ENCODE measurements at regions not wholly inside any gene's neighbourhood (a gene's known extent, or its start where the extent isn't known, plus 50 kb on each side); places are given as distances from the start of the nearest gene placed in this dataset.
"Not testable (repeated sequence)": the region's sequence is repeated elsewhere in the genome, so short reads cannot be mapped to it uniquely, and the experiment has no call there.

DNA sequence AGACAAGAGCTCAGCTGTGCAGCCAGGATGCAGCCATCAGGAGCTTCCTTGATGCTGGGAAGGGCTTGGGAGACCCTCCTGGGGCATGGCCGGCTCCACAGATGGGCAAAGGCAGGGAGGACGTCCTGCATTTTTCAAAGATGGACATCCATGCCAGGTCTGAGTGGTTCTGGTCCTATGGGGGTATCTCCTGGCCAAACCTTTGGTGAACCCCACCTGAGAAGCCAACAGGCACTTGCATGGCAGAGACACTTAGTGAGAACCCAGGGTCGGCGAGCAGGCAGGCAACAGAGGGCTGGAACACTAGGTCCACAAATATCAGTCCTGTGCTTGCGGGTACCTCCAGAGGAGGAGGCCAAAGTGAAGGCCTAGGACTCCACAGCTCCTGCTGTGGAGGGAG is 70.0 kb downstream of the KCTD15 start:
- no peak for DNase-seq

DNA sequence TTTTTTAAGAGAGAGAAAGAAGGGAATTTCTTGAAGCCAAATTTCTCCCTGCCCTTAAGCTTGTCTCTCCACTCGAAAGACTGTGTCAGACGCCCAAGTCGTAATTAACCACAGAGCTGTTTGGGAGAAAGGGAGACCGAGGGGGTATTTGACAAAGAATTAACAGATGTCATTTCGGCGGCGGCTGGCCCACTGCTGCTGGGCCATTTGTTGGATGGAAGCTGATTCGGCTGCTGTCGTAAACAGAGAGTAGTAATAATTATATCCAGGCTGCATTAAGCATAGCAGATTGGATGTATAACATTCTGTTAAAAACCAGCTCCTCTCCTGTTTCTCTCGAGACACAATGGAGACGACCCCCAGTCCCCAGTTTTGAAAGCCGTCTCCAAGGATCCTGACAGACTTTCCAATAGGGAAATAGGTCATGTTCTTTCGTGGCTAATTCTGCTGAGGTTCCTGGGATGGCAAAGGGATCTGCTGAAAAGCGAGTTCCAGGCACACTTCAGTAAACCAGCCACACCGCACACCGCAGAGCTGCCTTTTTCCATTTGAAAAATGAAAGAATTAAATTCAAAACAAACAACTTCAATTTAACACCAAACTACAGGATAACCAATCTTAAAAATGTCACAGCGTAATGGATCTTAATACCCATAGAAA is 71.5 kb downstream of the KCTD15 start:
- DNase-seq = no peak

DNA sequence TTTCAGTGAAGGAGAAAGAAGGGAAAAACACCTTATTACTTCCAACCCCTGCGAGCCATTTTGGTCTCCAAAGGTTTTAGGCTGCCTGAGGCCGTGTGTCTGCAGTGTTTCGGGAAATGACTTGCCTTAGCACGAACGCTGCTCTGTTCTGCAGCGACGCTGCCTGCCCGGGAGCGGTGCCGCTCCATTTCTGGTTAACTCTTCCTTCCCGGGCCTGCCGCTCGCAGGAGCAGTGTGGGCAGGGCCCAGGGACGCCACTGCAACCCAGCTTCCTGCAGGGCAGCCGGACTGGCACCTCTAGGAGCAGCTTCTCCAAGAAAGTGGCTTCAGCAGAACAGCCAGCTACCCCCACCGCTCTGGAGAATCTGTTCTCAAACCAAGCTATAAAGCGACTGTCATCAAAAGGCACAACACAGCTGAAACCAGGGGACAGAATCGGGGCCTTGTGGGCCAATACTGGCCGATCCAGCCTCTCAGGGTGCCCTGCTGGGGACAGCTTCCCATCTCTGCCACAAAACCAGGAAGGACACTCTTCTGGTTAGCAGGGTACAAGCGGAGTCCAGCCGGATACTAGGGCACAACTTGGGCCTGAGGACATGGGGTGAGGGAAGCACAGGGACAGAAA is 72.2 kb downstream of the KCTD15 start:
- no peak for DNase-seq

DNA sequence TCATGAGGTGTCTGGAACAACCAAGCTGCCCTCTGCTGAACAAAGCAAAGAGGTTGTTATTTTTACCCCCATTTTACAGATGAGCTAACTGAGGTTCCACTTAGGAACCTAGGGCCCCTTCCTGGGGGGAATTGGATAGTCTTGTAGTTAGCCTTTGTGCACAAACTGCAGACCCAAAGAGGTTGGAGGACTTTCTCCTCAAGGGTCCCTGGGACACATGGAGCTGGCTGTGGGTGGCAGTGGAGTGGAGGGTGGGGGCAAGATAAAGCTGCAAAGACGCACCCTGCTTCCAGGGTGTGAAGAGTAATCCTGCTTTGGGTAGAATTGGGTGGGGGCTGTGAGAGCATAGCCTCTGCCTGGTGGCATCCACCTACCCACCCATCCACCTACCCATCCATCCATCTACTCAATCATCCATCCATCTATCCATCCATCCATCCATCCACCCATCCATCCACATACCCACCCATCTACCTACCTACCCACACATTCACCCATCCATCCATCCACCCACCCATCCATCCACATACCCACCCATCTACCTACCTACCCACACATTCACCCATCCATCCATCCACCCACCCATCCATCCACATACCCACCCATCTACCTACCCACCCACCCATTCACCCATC is 73.7 kb downstream of the KCTD15 start:
- DNase-seq = not testable (repeated sequence)

DNA sequence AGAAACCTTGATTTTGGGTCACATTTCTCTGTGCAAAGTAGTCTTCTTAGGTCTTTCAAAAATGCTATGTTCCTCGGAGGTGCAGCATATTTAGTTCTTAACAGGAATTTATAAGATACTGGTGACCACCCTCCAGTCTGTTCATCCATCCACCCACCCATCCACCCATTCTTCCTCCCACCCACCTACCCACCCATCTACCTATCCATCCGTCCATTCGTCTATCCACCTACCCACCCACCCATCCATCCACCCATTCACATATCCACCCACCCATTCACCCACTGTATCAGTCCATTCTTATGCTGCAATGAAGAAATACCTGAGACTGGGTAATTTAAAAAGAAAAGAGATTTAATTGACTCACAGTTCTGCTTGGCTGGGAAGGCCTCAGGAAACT is 74.9 kb downstream of the KCTD15 start:
- DNase-seq = no peak

DNA sequence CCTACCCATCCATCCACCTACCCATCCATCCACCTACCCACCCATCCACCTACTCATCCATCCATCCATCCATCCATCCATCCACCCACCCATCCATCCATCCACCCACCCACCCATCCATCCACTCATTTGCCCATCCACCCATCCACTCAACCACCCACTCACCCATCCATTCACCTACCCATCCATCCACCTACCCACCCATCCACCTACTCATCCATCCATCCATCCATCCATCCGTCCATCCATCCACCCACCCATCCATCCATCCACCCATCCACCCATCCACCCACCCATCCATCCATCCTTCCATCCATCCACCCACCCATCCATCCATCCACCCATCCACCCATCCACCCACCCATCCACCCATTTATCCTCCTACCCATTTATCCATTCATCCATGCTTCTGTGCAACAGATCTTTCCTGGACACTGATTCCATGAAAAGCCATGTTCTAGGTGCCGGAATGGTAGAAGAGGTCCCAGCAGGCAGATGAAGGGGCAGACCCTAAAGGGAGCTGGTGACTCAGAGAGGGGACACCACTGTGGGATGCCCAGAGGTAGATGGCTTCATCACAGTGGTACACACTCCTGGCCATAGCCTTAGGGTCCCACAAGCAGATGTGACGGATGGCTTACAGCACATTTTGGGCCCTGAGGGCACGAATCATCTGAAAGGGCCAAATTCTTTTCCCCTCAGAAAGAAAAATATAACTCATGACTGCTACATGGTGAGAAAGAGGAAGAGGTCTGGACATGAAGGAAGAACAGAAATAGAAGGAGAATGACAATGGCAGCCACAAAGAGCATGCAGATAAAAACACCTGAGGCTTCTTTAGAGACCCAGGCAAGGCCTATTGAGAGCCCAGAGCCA is 76.0 kb downstream of the KCTD15 start:
- no peak for DNase-seq

DNA sequence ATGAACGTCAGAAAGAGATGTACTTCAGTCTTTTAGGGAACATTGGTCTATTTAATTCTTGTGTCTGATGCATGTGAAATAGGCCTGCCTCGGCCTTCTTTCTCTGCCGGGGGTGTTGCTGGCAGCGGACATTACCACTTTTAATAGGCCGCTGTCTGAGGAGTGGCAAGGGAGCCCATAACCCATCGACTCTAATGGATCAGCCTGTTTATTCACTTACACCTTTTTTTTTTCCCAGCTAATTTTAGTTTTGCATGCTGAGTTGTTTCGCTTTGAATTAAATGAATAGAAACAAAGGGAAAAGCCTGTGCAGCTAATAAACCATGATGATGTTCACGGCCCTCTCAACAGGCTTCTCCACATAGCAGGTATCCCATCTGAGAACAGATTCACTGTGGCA is 78.4 kb downstream of the KCTD15 start:
- DNase-seq = no peak

DNA sequence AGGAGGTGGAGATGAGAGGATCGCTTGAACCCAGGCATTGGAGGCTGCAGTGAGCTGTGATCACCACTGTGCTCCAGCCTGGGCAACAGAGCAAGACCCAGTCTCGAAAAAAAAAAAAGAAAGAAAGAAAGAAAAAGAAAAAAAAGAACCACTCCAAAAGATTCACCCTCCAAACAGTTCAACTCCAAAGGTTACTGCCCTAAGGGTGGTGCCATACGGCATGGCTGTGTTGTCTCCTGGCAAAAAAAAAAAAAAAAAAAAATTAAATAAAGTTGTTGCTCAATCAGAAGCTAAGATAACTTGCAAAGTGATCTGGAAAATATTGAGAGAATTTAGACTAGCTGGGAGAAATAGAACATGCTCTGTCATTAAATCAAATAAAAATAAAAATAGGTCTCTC is 79.5 kb downstream of the KCTD15 start:
- DNase-seq = no peak

DNA sequence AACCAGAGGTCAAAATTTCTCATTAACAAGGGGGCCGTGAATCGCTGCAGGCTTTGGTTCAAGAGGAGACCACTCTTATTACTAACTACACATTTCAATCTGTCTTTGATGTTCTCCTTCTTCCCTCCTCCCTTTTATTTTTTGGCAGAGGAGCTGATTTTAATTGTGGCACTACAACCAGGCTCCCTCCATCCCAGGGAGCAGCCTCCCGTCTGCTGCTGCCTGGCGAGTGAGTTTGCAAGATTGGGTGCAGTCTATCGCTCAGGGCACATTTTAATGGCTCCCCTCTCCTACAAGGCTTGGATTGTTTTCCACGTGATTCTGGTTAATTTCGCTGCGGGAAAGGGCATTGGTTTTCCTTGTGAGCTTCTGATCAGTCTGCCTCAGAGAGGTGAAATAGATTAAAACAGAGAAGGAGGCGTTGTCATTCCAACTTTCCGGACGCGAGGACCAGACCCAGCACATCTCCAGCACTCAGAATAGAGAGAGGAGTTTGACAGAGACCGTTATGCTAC is 81.4 kb downstream of the KCTD15 start:
- no peak for DNase-seq

DNA sequence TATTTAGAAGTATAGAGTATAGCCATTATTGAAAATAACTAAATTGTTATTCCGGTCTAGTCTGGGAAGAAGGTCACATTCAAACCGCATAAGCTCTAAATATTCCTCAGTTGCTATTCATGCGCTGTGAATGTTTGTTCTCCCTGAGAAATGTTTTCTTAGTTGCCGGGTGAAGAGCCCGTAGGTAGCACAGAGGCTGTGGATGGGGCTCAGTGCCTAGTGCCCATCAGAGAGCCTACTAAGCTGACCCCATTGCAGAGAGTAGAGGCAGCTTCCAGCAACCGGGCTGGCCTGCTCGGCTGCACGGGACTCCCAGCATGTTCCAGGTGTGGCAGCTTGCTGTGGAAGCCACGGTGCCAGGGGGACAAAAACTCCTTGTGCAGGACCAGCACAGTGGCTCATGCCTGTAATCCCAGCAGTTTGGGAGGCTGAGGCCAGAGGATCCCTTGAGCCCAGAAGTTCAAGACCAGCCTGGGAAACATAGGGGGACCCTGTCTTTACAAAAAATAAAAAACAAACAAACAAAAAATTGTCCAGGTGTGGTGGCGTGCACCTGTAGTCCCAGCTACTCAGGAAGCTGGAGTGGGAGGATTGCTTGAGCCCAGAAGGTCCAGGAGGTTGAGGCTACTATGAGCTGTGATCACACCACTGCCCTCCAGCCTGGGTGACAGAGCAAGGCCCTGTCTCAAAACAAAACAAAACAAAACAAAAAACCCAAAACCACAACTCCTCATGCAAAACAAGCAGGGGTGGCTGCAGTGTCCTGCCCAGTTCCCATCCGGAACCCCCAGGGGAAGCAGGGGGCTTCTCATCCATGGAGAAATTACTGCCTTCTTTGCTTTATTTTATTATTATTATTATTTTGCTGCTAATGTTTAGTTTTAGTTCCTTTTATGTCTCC is 82.5 kb downstream of the KCTD15 start:
- no peak for DNase-seq

DNA sequence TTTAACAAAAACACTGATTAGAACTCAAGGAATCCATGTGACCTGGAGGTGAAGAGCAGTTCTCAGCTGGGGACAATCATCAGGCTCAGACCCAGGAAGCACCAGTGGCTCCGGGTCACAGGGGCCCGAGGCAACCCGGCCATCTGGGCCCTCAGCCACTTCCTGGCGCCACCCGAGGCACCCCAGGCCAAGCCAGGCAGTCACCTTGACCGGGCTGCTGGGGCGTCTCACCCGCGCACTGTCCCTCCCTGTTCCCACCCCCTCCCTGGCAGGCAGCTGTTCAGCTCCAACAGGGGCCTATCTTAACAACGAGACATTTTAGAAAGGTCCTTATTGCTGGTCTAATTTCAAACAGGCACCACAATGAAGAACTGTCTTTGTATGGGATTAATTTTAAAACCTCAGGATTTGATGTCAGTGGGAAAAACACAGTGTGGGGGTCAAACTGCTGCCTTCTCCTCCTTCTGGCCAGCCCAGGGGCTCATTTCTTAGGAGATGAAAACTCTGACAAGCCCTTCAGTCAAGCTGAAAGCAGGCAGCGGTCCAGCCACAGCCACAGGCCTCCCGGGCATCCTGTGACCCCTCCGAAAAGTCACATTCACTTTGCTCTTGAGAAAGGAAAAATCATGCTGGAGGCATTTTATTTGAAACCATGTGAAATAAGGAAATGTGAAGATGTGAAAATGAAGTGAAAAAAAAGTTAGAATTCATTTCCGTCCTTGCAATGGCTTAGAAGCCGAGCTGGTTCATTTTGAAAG is 83.3 kb downstream of the KCTD15 start:
- no peak for DNase-seq

DNA sequence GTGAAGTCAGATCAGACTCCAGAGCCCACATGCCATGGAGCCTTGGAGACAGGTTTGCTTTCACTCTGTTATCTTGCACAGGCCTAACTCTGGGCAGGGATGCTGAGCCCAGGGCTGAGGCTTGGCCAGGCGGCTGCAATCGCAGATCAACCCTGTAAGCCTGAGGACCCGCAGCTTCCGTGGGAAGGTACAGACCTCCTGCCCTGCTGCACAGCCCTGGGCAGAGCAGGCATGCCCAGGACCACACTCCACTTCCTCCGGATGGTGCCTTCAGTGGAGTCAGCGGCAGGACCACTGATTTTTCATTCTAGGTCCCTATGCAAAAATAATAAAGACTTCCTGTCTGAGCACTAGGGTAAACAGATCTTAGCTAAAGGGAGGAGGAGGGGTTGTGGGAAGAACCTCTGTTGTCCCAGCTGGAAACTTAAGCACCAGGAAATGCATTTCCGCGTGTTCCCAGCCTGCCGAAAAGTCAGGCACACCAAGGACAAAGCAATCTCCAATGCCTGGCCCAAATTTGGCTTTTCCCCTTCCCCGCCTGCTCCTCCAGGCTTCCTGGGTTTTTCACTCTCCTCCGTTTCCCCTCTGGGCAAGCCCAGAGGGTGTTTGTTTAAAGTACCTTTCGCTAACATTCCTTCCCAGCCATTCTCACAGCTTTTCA is 87.3 kb downstream of the KCTD15 start:
- DNase-seq = no peak

DNA sequence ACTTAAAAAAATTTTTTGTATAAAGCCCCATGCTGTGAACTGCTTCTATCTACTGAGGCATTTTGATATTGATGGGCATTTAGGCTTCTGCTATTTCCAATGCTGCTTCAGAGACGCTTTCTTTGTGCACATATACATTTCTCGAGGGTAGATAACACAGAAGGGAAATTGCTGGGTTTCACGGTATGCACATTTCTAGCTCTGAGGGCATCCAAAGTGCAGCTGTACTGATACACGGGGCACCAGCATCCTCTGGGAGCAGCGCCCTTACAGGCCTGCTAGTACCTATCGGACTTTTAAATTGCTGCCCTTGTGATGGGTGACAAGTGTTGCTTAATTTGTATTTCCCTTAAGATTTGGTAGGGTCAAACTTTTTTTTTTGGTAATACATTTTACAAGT is 88.6 kb downstream of the KCTD15 start:
- no peak for DNase-seq

DNA sequence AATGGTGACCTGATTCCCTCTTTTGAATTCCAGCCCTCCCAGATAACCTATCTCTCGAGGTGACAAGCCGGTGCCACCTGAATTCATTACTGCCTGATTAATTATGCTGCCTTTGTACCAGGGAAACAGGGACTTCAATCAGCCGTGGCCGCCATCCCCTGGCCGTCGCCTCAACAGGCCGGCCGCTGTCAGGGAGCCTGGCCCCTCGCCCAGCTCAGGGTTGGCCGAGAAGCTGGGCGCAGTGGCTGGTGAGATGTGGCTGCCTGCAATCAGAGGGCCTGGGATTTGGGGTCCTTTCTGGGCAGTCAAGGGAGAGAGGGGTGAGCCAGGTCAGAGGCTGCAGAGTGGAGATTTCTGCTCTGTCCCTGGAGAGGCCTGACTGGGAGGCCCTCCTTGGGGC is 91.2 kb downstream of the KCTD15 start:
- DNase-seq = no peak

DNA sequence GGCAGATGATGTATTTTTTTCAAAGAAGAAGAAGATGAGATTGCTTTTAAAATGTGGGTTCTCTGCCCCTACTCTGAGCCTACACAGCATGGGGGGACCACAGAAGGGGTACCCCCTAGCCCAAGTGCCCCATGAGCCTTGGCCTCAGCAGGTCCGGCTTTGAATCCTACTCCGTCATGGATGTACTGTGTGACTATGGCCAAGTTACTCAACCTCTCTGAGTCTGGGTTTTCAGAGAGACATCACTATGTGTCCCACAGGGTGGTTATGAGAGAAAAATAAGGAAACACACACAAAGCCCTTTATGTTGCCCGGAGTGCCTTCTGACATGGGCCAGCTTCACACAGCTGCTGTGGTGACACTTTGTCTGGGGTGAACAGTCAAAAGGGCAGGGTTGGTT is 92.0 kb downstream of the KCTD15 start:
- DNase-seq = no peak

DNA sequence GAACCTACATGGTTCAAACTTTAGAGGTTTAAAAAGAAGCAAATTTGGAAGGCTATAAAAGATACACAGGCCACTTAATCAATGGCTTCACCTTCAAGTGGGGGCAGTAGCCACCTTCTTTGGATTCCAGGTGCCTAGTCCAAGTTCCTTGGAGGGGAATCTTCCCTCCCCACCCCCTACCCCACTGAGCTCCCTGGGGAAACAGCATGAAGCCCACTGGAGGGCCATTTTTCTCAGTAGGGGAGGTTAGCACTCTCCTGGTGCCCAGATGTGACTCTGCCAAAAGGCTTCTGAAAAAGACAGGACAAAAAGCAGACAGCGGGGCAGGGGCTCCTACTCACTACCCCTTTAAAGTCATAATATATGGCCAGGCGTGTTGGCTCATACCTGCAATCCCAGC is 93.9 kb downstream of the KCTD15 start:
- no peak for DNase-seq

DNA sequence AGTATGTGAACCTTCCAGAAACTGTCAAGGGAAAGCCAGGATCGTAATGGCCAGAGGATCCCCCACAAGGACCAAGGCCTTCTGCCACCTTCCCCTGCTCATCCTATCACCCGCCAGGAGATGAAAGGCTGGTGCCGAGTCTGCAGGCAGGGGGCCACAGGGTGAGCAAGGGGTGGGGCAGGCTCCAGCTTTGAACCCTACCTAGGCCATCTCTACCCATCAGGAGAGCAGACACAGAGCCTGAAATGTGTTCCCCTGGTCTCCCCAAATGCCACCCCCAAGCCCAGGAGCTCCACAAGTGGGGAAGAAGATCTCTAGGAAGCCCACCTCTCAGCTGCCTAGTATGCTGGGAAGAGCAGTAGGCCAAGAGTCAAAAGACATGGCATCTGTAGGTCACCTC is 95.1 kb downstream of the KCTD15 start:
- no peak for DNase-seq

DNA sequence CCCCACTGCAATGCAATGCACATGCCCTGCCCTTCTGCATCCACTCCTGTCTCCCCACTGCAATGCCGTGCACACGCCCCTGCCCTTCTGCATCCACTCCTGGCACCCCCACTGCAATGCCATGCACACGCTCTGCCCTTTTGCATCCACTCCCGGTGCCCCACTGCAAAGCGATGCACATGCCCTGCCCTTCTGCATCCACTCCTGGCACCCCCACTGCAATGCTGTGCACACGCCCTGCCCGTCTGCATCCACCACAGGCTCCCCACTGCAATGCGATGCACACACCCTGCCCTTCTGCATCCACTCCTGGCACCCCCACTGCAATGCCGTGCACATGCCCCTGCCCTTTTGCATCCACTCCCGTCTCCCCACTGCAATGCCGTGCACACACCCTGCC is 98.1 kb downstream of the KCTD15 start:
- no peak for DNase-seq

DNA sequence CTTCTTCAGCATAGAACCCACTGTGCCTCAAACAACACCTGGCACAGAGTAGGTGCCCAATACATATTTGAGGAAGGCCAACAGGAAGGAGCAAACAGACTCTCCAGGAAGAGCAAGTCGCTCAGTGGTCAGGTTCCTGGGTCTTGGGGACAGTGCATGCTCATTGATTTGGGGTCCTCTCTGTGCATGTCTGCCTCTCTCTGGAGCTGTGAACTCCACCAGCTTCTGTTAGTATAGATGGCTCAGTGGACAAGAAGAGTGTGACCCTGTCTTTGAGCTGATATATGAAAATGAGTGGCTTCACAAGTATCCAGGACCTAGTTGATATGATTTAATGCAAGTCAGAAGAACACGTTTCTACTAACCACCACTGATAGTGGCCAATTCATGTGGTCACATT is 98.7 kb downstream of the KCTD15 start:
- no peak for DNase-seq

DNA sequence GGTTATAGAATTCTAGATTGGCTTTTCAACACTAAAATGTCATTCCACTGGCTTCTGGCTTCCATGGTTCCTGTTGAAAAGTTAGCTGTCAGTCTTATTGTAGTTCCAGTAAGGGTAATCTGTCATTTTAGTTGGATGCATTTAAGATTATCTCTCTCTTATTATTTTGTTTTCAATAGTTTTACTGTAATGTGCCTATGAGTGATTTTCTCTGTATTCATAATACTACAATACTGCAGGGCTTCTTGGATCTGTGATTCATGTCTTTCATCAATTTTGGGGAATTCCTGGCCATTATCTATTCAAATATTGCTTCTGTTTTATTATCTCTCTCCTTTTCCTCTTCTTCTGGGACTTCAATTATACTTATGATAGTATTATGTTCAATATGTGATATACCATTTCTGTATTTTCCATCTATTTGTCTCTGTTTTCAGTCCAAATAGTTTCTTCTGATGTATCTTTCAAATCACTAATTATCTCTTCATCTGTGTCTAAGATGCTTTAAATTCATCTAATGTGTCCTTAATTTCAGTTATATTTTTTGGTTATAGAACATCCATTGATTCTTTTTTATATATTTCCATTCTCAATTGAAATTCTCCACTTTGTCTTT is 101.5 kb downstream of the KCTD15 start:
- no peak for DNase-seq

DNA sequence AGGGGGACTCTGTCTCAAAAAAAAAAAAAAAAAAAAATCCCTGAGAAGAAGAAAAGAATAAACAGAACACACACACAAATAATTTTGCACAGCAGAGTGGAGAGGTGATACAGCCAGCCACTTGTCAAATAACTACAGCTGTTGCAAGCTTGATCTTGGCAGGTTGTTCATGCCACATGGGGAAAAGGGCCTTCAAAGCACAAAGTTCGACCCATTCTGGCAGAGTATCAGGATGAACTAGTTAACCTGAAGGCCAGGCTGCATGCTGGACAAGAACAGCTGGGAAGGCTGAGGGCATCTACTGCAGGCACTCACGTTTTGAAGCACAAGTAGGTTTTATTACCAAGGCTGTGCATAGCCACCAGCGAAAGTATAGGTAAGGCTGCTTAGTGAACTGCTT is 104.1 kb downstream of the KCTD15 start:
- no peak for DNase-seq

Measured in activated effector memory CD4-positive, alpha-beta T cell treated with anti-CD3 and anti-CD28 coated beads, Interleukin-2, amount 50 U/mL, for 16 hours (primary cell).